ENCODE measurements at regions not wholly inside any gene's neighbourhood (a gene's known extent, or its start where the extent isn't known, plus 50 kb on each side); places are given as distances from the start of the nearest gene placed in this dataset.

GRCh38 chr3:103440539-103441203, 1005.9 kb downstream of the ZPLD1 start:
- no peaks in the 10 kb centered on the region for H3K27me3 ChIP-seq (ENCODE audit: control insufficient read depth in 3 of 3, insufficient read depth in 3 of 3, low read length in 3 of 3)
- H3K27ac ChIP-seq (ENCODE audit: low read depth, low read length) = no peak overlapping the region
- H3K9me3 ChIP-seq (ENCODE audit: control insufficient read depth in 3 of 3, low read length in 3 of 3) = no peaks in the 10 kb centered on the region
- H3K4me3 ChIP-seq (ENCODE audit: low read length in 3 of 3) = no peak overlapping the region
- H3K36me3 ChIP-seq (ENCODE audit: control insufficient read depth in 3 of 3, insufficient read depth in 3 of 3, low read length in 3 of 3) = no peaks in the 10 kb centered on the region
- H3K9ac ChIP-seq (ENCODE audit: low read depth in 1 of 3, low read length in 3 of 3) = no peak overlapping the region
- no peaks in the 10 kb centered on the region for H3K4me1 ChIP-seq (ENCODE audit: control insufficient read depth in 3 of 3, insufficient read depth in 3 of 3, low read length in 3 of 3)

GRCh38 chr3:103446953-103447629, 1012.3 kb downstream of the ZPLD1 start:
- Histone ChIP-seq H3K4me1 (ENCODE audit: control insufficient read depth in 3 of 3, insufficient read depth in 3 of 3, low read length in 3 of 3) (no peaks in the 10 kb centered on the region), H3K27ac (ENCODE audit: low read depth, low read length) (no peak overlapping the region), H3K27me3 (ENCODE audit: control insufficient read depth in 3 of 3, insufficient read depth in 3 of 3, low read length in 3 of 3) (no peaks in the 10 kb centered on the region), H3K9me3 (ENCODE audit: control insufficient read depth in 3 of 3, low read length in 3 of 3) (peaks cover 0 to 3% (median 2%) of the 10 kb centered on the region in 3 donors), H3K4me3 (ENCODE audit: low read length in 3 of 3) (no peak overlapping the region), H3K9ac (ENCODE audit: low read depth in 1 of 3, low read length in 3 of 3) (no peak overlapping the region), H3K36me3 (ENCODE audit: control insufficient read depth in 3 of 3, insufficient read depth in 3 of 3, low read length in 3 of 3) (no peaks in the 10 kb centered on the region)

- H3K27ac ChIP-seq (ENCODE audit: low read depth, low read length) = no peak overlapping the region
- peaks cover 0 to 2% (median 0%) of the 10 kb centered on the region in 3 donors for H3K9me3 ChIP-seq (ENCODE audit: control insufficient read depth in 3 of 3, low read length in 3 of 3)
- H3K27me3 ChIP-seq (ENCODE audit: control insufficient read depth in 3 of 3, insufficient read depth in 3 of 3, low read length in 3 of 3) = no peaks in the 10 kb centered on the region
- no peak overlapping the region for H3K4me3 ChIP-seq (ENCODE audit: low read length in 3 of 3)
- H3K36me3 ChIP-seq (ENCODE audit: control insufficient read depth in 3 of 3, insufficient read depth in 3 of 3, low read length in 3 of 3) = no peaks in the 10 kb centered on the region
- no peaks in the 10 kb centered on the region for H3K4me1 ChIP-seq (ENCODE audit: control insufficient read depth in 3 of 3, insufficient read depth in 3 of 3, low read length in 3 of 3)
- H3K9ac ChIP-seq (ENCODE audit: low read depth in 1 of 3, low read length in 3 of 3) = no peak overlapping the region
Measured at GRCh38 chr3:103453152-103453551, 1018.3 kb downstream of the ZPLD1 start.

GRCh38 chr3:103459815-103460214, 1025.0 kb downstream of the ZPLD1 start:
- H3K9ac ChIP-seq (ENCODE audit: low read depth in 1 of 3, low read length in 3 of 3) = no peak overlapping the region
- no peaks in the 10 kb centered on the region for H3K4me1 ChIP-seq (ENCODE audit: control insufficient read depth in 3 of 3, insufficient read depth in 3 of 3, low read length in 3 of 3)
- no peak overlapping the region for H3K4me3 ChIP-seq (ENCODE audit: low read length in 3 of 3)
- no peaks in the 10 kb centered on the region for H3K9me3 ChIP-seq (ENCODE audit: control insufficient read depth in 3 of 3, low read length in 3 of 3)
- H3K27ac ChIP-seq (ENCODE audit: low read depth, low read length) = no peak overlapping the region
- H3K36me3 ChIP-seq (ENCODE audit: control insufficient read depth in 3 of 3, insufficient read depth in 3 of 3, low read length in 3 of 3) = no peaks in the 10 kb centered on the region
- H3K27me3 ChIP-seq (ENCODE audit: control insufficient read depth in 3 of 3, insufficient read depth in 3 of 3, low read length in 3 of 3) = no peaks in the 10 kb centered on the region

- H3K9ac ChIP-seq (ENCODE audit: low read depth in 1 of 3, low read length in 3 of 3) = no peak overlapping the region
- H3K27ac ChIP-seq (ENCODE audit: low read depth, low read length) = no peak overlapping the region
- H3K4me1 ChIP-seq (ENCODE audit: control insufficient read depth in 3 of 3, insufficient read depth in 3 of 3, low read length in 3 of 3) = no peaks in the 10 kb centered on the region
- H3K4me3 ChIP-seq (ENCODE audit: low read length in 3 of 3) = no peak overlapping the region
- H3K36me3 ChIP-seq (ENCODE audit: control insufficient read depth in 3 of 3, insufficient read depth in 3 of 3, low read length in 3 of 3) = no peaks in the 10 kb centered on the region
- H3K9me3 ChIP-seq (ENCODE audit: control insufficient read depth in 3 of 3, low read length in 3 of 3) = no peaks in the 10 kb centered on the region
- no peaks in the 10 kb centered on the region for H3K27me3 ChIP-seq (ENCODE audit: control insufficient read depth in 3 of 3, insufficient read depth in 3 of 3, low read length in 3 of 3)
Measured at GRCh38 chr3:103470498-103470897, 1035.7 kb downstream of the ZPLD1 start.

- Histone ChIP-seq H3K4me3 (ENCODE audit: low read length in 3 of 3) (no peak overlapping the region), H3K9ac (ENCODE audit: low read depth in 1 of 3, low read length in 3 of 3) (no peak overlapping the region), H3K4me1 (ENCODE audit: control insufficient read depth in 3 of 3, insufficient read depth in 3 of 3, low read length in 3 of 3) (no peaks in the 10 kb centered on the region), H3K27ac (ENCODE audit: low read depth, low read length) (no peak overlapping the region), H3K36me3 (ENCODE audit: control insufficient read depth in 3 of 3, insufficient read depth in 3 of 3, low read length in 3 of 3) (no peaks in the 10 kb centered on the region), H3K9me3 (ENCODE audit: control insufficient read depth in 3 of 3, low read length in 3 of 3) (no peaks in the 10 kb centered on the region), H3K27me3 (ENCODE audit: control insufficient read depth in 3 of 3, insufficient read depth in 3 of 3, low read length in 3 of 3) (no peaks in the 10 kb centered on the region)
Measured at GRCh38 chr3:103494011-103494410, 1059.2 kb downstream of the ZPLD1 start.

GRCh38 chr3:103494512-103494911, 1059.7 kb downstream of the ZPLD1 start:
- Histone ChIP-seq H3K4me3 (ENCODE audit: low read length in 3 of 3) (no peak overlapping the region), H3K36me3 (ENCODE audit: control insufficient read depth in 3 of 3, insufficient read depth in 3 of 3, low read length in 3 of 3) (no peaks in the 10 kb centered on the region), H3K4me1 (ENCODE audit: control insufficient read depth in 3 of 3, insufficient read depth in 3 of 3, low read length in 3 of 3) (no peaks in the 10 kb centered on the region), H3K27ac (ENCODE audit: low read depth, low read length) (no peak overlapping the region), H3K9me3 (ENCODE audit: control insufficient read depth in 3 of 3, low read length in 3 of 3) (no peaks in the 10 kb centered on the region), H3K9ac (ENCODE audit: low read depth in 1 of 3, low read length in 3 of 3) (no peak overlapping the region), H3K27me3 (ENCODE audit: control insufficient read depth in 3 of 3, insufficient read depth in 3 of 3, low read length in 3 of 3) (no peaks in the 10 kb centered on the region)

GRCh38 chr3:103495186-103495585, 1060.4 kb downstream of the ZPLD1 start:
- Histone ChIP-seq H3K4me1 (ENCODE audit: control insufficient read depth in 3 of 3, insufficient read depth in 3 of 3, low read length in 3 of 3) (no peaks in the 10 kb centered on the region), H3K36me3 (ENCODE audit: control insufficient read depth in 3 of 3, insufficient read depth in 3 of 3, low read length in 3 of 3) (no peaks in the 10 kb centered on the region)

GRCh38 chr3:103499132-103499900, 1064.5 kb downstream of the ZPLD1 start:
- Histone ChIP-seq H3K9me3 (ENCODE audit: control insufficient read depth in 3 of 3, low read length in 3 of 3) (no peaks in the 10 kb centered on the region), H3K4me1 (ENCODE audit: control insufficient read depth in 3 of 3, insufficient read depth in 3 of 3, low read length in 3 of 3) (no peaks in the 10 kb centered on the region), H3K9ac (ENCODE audit: low read depth in 1 of 3, low read length in 3 of 3) (no peak overlapping the region), H3K36me3 (ENCODE audit: control insufficient read depth in 3 of 3, insufficient read depth in 3 of 3, low read length in 3 of 3) (no peaks in the 10 kb centered on the region), H3K4me3 (ENCODE audit: low read length in 3 of 3) (no peak overlapping the region), H3K27me3 (ENCODE audit: control insufficient read depth in 3 of 3, insufficient read depth in 3 of 3, low read length in 3 of 3) (no peaks in the 10 kb centered on the region), H3K27ac (ENCODE audit: low read depth, low read length) (no peak overlapping the region)

More at GRCh38 chr3:103495186-103495585, 1060.4 kb downstream of the ZPLD1 start:
- Histone ChIP-seq H3K4me3 (ENCODE audit: low read length in 3 of 3) (no peak overlapping the region), H3K27ac (ENCODE audit: low read depth, low read length) (no peak overlapping the region), H3K9me3 (ENCODE audit: control insufficient read depth in 3 of 3, low read length in 3 of 3) (no peaks in the 10 kb centered on the region), H3K27me3 (ENCODE audit: control insufficient read depth in 3 of 3, insufficient read depth in 3 of 3, low read length in 3 of 3) (no peaks in the 10 kb centered on the region), H3K9ac (ENCODE audit: low read depth in 1 of 3, low read length in 3 of 3) (no peak overlapping the region)

- H3K9ac ChIP-seq (ENCODE audit: low read depth in 1 of 3, low read length in 3 of 3) = no peak overlapping the region
- H3K27me3 ChIP-seq (ENCODE audit: control insufficient read depth in 3 of 3, insufficient read depth in 3 of 3, low read length in 3 of 3) = no peaks in the 10 kb centered on the region
- no peak overlapping the region for H3K27ac ChIP-seq (ENCODE audit: low read depth, low read length)
- no peaks in the 10 kb centered on the region for H3K4me1 ChIP-seq (ENCODE audit: control insufficient read depth in 3 of 3, insufficient read depth in 3 of 3, low read length in 3 of 3)
- H3K4me3 ChIP-seq (ENCODE audit: low read length in 3 of 3) = no peak overlapping the region
- no peaks in the 10 kb centered on the region for H3K9me3 ChIP-seq (ENCODE audit: control insufficient read depth in 3 of 3, low read length in 3 of 3)
- no peaks in the 10 kb centered on the region for H3K36me3 ChIP-seq (ENCODE audit: control insufficient read depth in 3 of 3, insufficient read depth in 3 of 3, low read length in 3 of 3)
Measured at GRCh38 chr3:103499967-103500366, 1065.2 kb downstream of the ZPLD1 start.

All from skeletal muscle tissue (tissue), 3 donors.